Sigmoid colon (tissue), 4 donors: ENCODE measurements at regions not wholly inside any gene's neighbourhood (a gene's known extent, or its start where the extent isn't known, plus 50 kb on each side); places are given as distances from the start of the nearest gene placed in this dataset.

Experiments used
- CTCF ChIP-seq, 4 experiments: fragments of 450-650 bp in 3 of 4; fragments of 200-600 bp in 1 of 4; IDR thresholded peaks; one replicate each; pipeline ENCODE4 v1.5.1; 2016 to 2019; ENCODE audit warnings: antibody characterized with exemption in 4 of 4, mild to moderate bottlenecking in 3 of 4, moderate library complexity in 2 of 4
- EP300 ChIP-seq, 4 donors: sonication (generic); formaldehyde crosslinking; IDR thresholded peaks; one replicate each; pipeline ENCODE4 v1.6.1; 2017; ENCODE audit warnings: antibody characterized with exemption in 4 of 4
- POLR2A ChIP-seq, 2 donors: fragments of 450-650 bp; IDR thresholded peaks; one replicate each; pipeline ENCODE4 v1.6.1; 2016; ENCODE audit warnings: antibody characterized with exemption in 2 of 2, mild to moderate bottlenecking in 2 of 2, moderate library complexity in 2 of 2
- POLR2AphosphoS5 ChIP-seq, 4 donors: sonication (generic); formaldehyde crosslinking; IDR thresholded peaks; one replicate each; pipeline ENCODE4 v1.6.1; 2017; ENCODE audit warnings: antibody characterized with exemption in 4 of 4

GRCh38 chr4:31714238-31714637, 994.1 kb downstream of the PCDH7 start:
- TF ChIP-seq EP300 (IDR thresholded peaks at IDR 0.05) (no peak), CTCF (IDR thresholded peaks at IDR 0.05) (no peak), POLR2AphosphoS5 (IDR thresholded peaks at IDR 0.05) (no peak), POLR2A (IDR thresholded peaks at IDR 0.05) (no peak)
